HEK293T (cell line): ENCODE measurements at regions not wholly inside any gene's neighbourhood (a gene's known extent, or its start where the extent isn't known, plus 50 kb on each side); places are given as distances from the start of the nearest gene placed in this dataset.

Experiments used
- ARNT ChIP-seq: fragments of 450-650 bp; IDR thresholded peaks from 2 replicates; pipeline ENCODE4 v1.6.1; 2017; ENCODE audit warnings: mild to moderate bottlenecking
- BHLHE40 ChIP-seq: fragments of 450-650 bp; IDR thresholded peaks from 2 replicates; pipeline ENCODE4 v1.6.1; 2016; ENCODE audit warnings: mild to moderate bottlenecking, moderate library complexity, borderline replicate concordance
- CTBP1 ChIP-seq: fragments of 450-650 bp; IDR thresholded peaks from 2 replicates; pipeline ENCODE4 v1.6.1; 2016; ENCODE audit warnings: borderline replicate concordance
- ELF4 ChIP-seq: fragments of 450-650 bp; IDR thresholded peaks from 2 replicates; pipeline ENCODE4 v1.6.1; 2017; ENCODE audit warnings: antibody characterized with exemption
- FOXA1 ChIP-seq: fragments of 450-650 bp; IDR thresholded peaks from 2 replicates; pipeline ENCODE4 v1.6.1; 2016; ENCODE audit warnings: mild to moderate bottlenecking
- FOXK2 ChIP-seq: fragments of 450-650 bp; IDR thresholded peaks from 2 replicates; pipeline ENCODE4 v1.6.1; 2016; ENCODE audit warnings: mild to moderate bottlenecking
- FOXM1 ChIP-seq: fragments of 450-650 bp; IDR thresholded peaks from 2 replicates; pipeline ENCODE4 v1.6.1; 2017; ENCODE audit warnings: mild to moderate bottlenecking, borderline replicate concordance
- HDGF ChIP-seq: fragments of 450-650 bp; IDR thresholded peaks from 2 replicates; pipeline ENCODE4 v1.6.1; 2017; ENCODE audit warnings: antibody characterized with exemption, borderline replicate concordance
- LEF1 ChIP-seq: fragments of 450-650 bp; IDR thresholded peaks from 2 replicates; pipeline ENCODE4 v1.6.1; 2017; ENCODE audit warnings: mild to moderate bottlenecking, borderline replicate concordance
- NFRKB ChIP-seq: fragments of 450-650 bp; IDR thresholded peaks from 2 replicates; pipeline ENCODE4 v1.6.1; 2016; ENCODE audit warnings: mild to moderate bottlenecking, moderate library complexity
- SP1 ChIP-seq: fragments of 450-650 bp; IDR thresholded peaks from 2 replicates; pipeline ENCODE4 v1.6.1; 2017
- SUZ12 ChIP-seq: fragments of 450-650 bp; IDR thresholded peaks from 2 replicates; pipeline ENCODE4 v1.6.1; 2016; ENCODE audit warnings: mild to moderate bottlenecking
- TARDBP ChIP-seq: fragments of 450-650 bp; IDR thresholded peaks from 2 replicates; pipeline ENCODE4 v1.6.1; 2016

DNA sequence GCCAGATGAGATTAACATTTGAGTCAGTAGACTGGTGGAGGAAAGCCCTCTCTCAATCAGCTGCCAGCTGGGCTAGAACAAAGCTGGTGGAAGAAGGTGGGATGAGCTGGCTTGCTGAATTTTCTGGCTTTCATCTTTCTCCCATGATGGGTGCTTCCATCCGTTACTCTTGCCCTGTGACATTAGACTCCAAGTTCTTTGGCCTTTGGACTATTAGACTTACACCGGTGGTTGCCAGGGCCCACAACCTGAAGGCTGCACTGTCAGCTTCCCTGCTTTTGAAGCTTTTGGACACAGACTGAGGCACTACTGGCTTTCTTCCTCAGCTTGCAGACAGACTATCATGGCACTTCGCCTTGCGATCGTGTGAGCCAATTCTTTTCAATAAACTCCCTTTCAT lies 642.7 kb downstream of the TAF11L14 start:
- TF ChIP-seq ELF4 (no peak), BHLHE40 (no peak), FOXM1 (no peak), FOXK2 (no peak), SP1 (no peak), FOXA1 (no peak), ARNT (no peak), CTBP1 (no peak), HDGF (no peak), NFRKB (no peak), LEF1 (no peak), SUZ12 (no peak), TARDBP (no peak)
